ENCODE measurements at regions not wholly inside any gene's neighbourhood (a gene's known extent, or its start where the extent isn't known, plus 50 kb on each side); places are given as distances from the start of the nearest gene placed in this dataset.
"Not testable (repeated sequence)": the region's sequence is repeated elsewhere in the genome, so short reads cannot be mapped to it uniquely, and the experiment has no call there.

DNA sequence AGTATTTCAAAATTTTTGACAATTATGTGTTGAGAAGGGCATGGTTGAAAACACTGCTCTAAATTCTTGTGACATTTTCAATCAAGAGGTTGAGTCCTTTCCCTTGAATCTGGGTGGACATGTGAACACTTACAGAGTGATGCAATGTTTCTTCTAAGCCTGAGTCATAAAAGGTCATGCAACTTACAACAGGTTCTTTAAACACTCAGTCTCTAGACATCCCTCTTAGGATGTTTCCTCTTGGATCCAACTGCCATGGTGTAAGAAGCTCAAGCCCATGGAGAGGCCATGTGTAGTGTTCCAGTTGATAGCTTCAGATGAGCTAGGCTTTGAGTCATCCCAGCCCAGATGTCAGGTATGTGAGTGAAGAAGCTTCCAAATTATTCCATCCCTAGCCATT lies 232.2 kb upstream of the MAOA start:
- no peak for DNase-seq (ENCODE audit: low read depth)
- no peak overlapping the region for H3K4me3 ChIP-seq (ENCODE audit: low read depth, low read length)
- TF ChIP-seq CTCF (IDR thresholded peaks at IDR 0.05; ENCODE audit: control insufficient read depth, extremely low read depth, insufficient read depth) = no peak

GRCh38 chrX:43436517-43436916 lies 219.6 kb upstream of the MAOA start:
- no peak for TF ChIP-seq CTCF (IDR thresholded peaks at IDR 0.05; ENCODE audit: control insufficient read depth, extremely low read depth, insufficient read depth)
- no peak overlapping the region for H3K4me3 ChIP-seq (ENCODE audit: low read depth, low read length)
- no peak for DNase-seq (ENCODE audit: low read depth)

GRCh38 chrX:43446752-43447151 lies 209.3 kb upstream of the MAOA start:
- no peak for DNase-seq (ENCODE audit: low read depth)
- no peak overlapping the region for H3K4me3 ChIP-seq (ENCODE audit: low read depth, low read length)
- no peak for TF ChIP-seq CTCF (IDR thresholded peaks at IDR 0.05; ENCODE audit: control insufficient read depth, extremely low read depth, insufficient read depth)

GRCh38 chrX:43448688-43449087 lies 207.4 kb upstream of the MAOA start:
- DNase-seq (ENCODE audit: low read depth) = no peak
- no peak overlapping the region for H3K4me3 ChIP-seq (ENCODE audit: low read depth, low read length)
- TF ChIP-seq CTCF (IDR thresholded peaks at IDR 0.05; ENCODE audit: control insufficient read depth, extremely low read depth, insufficient read depth) = no peak

DNA sequence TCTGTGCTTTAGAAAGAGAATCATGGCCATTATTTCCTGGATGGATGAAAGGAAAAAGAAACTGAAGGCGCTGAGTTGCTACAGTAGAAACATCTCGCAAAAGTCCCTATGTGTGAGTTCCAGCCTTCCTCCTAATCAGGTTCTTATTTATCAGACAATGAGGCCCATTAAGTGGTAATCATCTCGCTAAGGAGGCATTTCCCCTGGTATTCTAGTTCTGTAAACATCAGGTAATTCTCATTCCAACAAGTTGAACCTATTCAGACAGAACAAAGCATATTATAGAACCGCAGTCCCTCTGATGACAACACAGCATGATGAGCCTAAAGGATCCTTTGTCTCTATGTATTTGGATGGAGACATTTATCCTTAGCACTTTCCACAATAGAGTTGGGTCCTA lies 205.7 kb upstream of the MAOA start:
- no peak for DNase-seq (ENCODE audit: low read depth)
- H3K4me3 ChIP-seq (ENCODE audit: low read depth, low read length) = no peak overlapping the region
- no peak for TF ChIP-seq CTCF (IDR thresholded peaks at IDR 0.05; ENCODE audit: control insufficient read depth, extremely low read depth, insufficient read depth)

DNA sequence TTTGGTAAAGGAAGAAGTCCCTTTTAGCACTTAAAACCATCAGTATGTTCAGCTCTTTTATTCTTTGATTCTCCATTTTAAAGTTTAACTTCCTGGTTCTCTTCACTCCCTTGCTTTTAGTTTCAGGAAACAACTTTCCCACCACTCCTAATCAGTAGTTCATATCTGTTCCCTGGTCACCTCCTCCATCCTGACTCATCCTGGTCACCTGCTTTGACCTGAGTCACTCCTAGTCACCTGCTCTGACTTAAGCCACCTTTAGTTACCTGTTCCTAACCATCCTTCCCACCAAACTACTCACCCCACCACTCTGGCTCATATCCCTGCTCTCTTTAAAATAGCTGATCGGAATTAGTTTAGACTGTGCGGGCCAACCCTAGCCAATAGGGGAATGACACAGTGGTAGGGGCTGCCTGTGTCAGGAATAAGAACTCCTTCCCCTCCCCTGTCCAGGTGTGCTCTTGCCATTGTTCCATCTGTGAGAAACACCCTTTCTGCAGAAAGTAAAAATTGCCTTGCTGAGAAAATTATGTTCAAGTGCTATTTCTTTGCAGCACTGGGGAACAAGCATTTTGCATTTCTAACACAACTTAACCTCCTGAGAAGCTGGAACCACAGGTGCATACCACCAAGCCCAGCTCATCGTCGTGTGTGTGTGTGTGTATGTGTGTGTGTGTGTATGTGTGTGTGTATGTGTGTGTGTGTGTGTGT lies 204.0 kb upstream of the MAOA start:
- H3K4me3 ChIP-seq (ENCODE audit: low read depth, low read length); DNase-seq (ENCODE audit: low read depth): not testable (repeated sequence)

- no peak for DNase-seq (ENCODE audit: low read depth)
- no peak for TF ChIP-seq CTCF (IDR thresholded peaks at IDR 0.05; ENCODE audit: control insufficient read depth, extremely low read depth, insufficient read depth)
- no peak overlapping the region for H3K4me3 ChIP-seq (ENCODE audit: low read depth, low read length)
These were observed 200.0 kb upstream of the MAOA start for GRCh38 chrX:43456063-43456462.
